ENCODE measurements at regions not wholly inside any gene's neighbourhood (a gene's known extent, or its start where the extent isn't known, plus 50 kb on each side); places are given as distances from the start of the nearest gene placed in this dataset.

DNA sequence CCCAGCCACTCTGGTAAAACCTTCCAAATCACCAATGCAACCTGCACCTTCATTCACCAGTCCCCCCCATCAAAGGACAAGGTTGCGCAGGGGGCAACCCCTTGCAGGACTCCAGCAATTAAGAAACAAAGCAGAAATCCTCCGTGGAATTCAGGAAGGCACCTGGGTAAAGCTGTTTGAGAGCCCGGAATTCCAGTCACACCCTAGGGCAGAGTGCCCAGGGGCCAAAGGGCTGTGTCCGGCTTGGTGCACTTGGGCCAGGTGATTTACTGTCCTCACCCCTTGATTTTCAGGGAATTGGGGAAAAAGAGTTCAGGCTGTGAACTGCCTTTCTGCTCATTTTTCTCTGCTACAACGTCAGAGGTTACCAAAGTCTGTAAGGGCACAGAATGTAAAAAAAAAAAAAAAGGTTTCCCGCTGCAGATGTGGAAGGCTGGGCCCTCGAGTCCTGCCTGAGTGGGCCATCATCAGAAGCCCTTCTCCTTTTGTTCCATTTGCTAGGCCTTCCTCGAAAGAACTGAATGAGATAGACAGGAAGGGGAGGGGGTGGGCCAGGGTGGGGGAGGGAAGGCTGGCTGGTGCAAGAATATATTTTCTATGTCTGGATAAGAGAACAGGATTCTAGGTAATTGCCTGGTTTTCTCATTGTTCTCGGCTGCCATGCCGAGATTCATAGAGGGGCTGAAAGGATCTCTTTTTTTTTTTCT is 266.5 kb upstream of the PSMD7 start:
- DNase-seq: no peak

- DNase-seq: no peak
Observed at GRCh38 chr16:74029115-74029792, 267.4 kb upstream of the PSMD7 start.

GRCh38 chr16:74026373-74027281 is 270.0 kb upstream of the PSMD7 start:
- DNase-seq: no peak

GRCh38 chr16:74024953-74025352 is 271.7 kb upstream of the PSMD7 start:
- DNase-seq: no peak

DNA sequence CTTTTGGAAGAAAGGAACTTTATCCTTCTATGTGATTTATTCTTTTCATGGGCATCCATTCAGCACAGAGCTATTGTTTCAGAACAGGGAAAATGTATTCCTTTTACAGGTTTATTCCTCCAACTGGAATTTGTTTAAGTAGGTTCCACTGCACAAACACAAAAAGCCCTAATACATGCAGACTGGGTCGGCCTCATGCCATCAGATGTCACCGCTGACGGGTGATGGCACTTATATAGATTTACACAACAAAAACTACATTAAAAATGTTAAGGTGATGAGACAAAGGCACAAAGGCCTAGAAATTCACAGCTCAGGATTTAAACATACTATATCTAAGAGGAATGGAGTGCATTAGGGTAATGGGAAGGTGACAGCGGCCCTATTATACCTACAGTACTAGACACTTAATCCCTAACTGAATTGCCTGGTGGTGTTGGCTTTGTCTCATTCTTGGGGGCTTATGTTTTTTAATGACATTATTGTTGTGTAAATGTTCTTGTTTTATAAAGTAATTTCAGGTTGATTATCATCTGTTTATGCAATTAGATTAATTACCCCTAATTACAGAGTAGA is 276.4 kb upstream of the PSMD7 start:
- no peak for DNase-seq

GRCh38 chr16:74019612-74020011 is 277.0 kb upstream of the PSMD7 start:
- DNase-seq: no peak

DNA sequence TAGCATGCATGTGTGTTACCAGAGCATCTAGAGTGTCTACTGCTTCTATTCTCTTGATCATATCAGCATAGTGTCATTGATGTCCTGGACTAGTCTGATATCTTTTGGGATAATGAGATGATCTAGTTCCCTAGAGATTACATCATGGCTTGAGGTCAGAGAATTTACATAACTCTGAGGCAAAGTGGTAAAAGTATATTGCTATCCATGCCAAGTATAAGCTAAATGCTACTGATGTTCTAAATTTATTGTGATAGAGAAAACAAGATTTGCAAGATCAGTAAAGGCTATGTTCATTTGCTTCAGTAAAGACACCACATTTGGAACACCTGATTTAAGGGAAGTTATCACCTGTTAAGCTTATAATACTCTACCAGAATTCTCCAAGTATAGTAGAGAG is 280.7 kb upstream of the PSMD7 start:
- no peak for DNase-seq

DNA sequence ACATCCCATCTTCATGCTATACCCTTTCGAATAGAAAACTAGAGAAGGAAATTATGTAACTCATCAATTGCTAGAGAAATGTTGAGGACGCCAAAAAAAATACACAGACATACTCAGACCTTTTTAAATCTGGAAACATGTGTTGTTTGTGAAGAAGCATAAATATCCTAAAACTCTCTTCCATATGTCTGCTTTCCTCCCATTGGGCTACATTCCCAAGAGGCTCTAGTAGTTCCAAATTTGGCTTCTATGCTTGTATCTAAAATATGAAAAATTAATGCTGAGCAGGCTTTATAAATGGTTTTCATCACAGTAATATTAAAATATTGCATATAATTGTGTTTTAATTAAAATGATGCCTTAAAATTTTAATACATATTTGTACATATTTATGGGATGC is 297.9 kb upstream of the PSMD7 start:
- DNase-seq: no peak

- no peak for DNase-seq
Observed at GRCh38 chr16:73997971-73998370, 298.6 kb upstream of the PSMD7 start.

- DNase-seq: no peak
Observed at GRCh38 chr16:73997340-73997711, 299.3 kb upstream of the PSMD7 start.

DNA sequence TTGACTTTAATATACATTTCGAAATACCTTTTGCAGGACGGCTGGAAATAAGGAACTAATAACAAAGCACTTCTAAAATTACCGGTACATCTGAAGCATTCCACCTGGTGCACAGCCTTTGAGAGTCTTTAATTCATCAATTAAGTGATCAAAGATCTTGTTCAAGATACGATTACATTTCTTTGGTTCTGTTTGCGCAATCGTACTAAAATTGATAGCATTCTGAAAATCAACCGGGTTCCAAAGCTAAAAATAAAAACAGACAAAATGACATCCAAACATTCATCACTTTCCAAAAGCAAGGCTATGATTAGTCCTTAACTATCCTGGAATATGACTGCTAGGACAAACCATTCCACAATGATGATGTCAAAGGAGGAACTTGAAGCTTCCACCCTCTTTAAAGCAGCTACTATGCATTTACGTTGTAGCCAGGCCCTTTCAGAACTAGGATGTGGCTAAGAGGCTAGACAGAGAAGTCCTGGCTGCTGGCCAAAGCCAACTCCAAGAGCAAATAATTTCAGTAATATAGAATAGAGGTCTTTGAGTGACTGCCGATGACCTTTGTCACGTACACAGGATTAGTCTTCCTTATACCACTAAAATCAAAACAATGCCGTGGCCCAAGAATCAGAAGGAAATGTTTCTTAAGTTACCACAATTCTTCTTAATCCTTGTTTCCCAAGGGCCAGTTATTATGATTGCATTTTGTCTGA is 299.8 kb upstream of the PSMD7 start:
- no peak for DNase-seq

DNA sequence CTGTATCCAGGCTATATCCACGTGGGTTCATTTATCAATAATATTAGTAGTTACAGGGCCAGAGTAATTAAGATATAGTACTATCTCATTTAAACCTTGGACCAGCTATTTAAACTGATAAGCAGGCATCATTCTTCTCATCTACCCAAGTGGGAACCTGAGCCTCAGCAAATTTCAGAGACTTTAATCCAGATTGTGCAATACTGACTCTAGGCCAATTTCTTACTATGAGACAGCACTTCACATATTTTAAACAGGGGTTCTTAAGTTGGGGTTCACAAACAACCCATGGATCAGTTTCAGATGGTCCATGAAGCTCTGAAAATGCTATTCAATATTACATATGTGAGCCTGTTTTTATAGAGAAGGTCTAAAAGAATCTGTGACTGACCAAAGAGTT is 302.7 kb upstream of the PSMD7 start:
- DNase-seq: no peak

- DNase-seq: no peak
Observed at GRCh38 chr16:73978407-73978784, 318.2 kb upstream of the PSMD7 start.

DNA sequence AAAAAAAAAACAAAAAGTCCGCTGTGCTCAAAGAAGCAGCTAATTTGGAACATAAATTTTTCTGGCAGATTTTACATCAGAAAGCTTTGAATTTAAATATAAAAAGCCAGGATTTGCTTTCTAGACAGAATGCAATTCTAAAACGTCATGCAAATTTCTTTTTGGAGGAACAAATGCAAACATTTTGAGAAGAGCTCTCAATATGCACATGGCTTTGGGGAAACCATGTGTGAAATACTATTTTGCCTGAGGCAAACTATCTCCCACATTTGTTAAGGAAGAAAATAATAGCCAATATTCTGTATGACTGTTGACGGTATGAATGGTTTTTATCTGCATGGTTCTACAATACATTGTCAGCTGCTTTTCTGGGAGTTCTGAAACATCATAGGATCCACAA is 320.0 kb upstream of the PSMD7 start:
- DNase-seq: no peak

- DNase-seq: no peak
Observed at GRCh38 chr16:73973174-73973573, 323.4 kb upstream of the PSMD7 start.

- no peak for DNase-seq
Observed at GRCh38 chr16:73966851-73967250, 329.8 kb upstream of the PSMD7 start.

DNA sequence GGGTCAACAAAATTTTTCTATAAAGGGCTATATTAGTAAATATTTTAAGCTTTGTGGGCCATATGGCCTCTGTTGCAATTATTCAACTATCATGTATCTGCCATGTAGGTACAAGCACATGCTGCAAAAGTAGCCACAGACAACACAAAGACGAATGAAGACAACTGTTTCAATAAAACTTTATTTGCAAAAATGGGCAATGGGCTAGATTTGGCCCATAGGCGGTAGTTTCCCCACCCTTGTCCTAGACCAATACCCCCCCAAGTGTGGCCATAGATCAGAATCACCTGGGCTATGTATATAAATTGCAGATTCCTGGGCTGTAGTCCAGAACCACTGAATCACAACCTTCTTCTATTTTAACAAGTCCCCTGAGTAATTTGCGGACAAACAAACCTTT is 331.0 kb upstream of the PSMD7 start:
- no peak for DNase-seq

DNA sequence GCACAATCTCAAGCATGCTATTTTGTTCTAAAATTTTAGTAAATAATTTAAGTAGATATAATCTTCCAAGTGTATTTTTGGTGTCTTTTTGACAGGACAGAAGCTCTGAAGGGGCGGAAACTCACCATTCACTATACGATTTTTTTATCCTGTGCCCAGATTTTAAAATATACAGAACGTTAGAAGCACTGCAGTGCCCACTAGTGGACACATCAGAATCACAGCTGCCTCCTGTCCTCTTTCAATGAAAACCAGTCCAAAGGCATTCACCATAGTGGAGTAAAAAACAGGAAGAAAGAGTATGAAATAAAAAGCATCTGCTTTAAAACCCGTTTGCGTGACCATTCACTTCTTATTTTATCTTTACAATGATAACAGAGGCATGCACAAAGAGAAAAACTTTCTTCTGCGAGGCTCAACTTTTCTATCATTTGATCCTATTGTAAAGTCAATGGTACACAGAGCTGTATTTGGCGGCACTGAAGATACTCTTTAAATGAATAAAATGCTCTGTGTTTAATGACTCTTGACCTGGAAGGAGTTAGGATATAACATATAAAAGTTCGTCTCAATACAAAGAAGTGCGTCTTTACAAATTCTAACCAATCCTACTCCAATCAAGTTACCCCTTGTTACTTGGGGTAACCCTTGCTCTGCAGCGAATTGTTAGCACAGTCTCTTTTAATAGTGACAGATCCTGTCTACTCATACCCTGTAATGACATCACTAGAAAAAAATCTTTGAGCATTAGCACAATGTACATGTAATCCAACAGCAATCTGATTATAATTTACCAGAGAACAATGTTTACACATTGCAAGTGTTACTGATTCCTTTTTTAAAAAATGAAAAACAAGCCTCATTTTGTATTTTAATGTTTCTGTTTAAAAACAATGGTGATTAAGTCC is 339.8 kb upstream of the PSMD7 start:
- peak; percentile 25 for DNase-seq

DNA sequence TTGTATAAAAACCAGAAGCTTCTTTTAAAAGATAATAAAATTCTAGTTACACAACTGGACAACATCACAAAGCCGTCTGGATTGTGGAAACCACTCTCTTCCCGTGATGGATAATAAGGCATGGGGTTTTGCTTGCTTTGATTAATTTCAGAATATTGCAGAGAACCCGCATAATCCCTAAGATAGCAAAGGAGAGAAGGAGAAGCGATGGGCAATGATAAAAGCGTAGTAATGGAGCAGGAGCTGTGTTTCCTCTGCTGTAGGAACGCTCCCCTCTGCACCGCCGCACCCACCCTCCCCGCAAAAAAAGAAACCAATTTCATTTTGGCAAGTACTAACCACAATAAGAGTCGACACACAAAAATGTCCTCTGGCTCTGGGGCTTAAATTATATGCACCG is 340.9 kb upstream of the PSMD7 start:
- no peak for DNase-seq

GRCh38 chr16:73955255-73955654 is 341.4 kb upstream of the PSMD7 start:
- DNase-seq: no peak

GRCh38 chr16:73951481-73951880 is 345.1 kb upstream of the PSMD7 start:
- DNase-seq: no peak
